ENCODE measurements at regions not wholly inside any gene's neighbourhood (a gene's known extent, or its start where the extent isn't known, plus 50 kb on each side); places are given as distances from the start of the nearest gene placed in this dataset.

- Histone ChIP-seq H3K9me2 (ENCODE audit: insufficient read depth, low read length) (no peaks in the 10 kb centered on the region), H4K20me1 (ENCODE audit: insufficient read depth, low read length) (no peaks in the 10 kb centered on the region), H3K4me2 (ENCODE audit: low read length) (no peak overlapping the region), H3K36me3 (ENCODE audit: insufficient read depth, low read length) (no peaks in the 10 kb centered on the region), H3K4me1 (ENCODE audit: insufficient read depth, low read length, poor library complexity, severe bottlenecking) (no peaks in the 10 kb centered on the region), H3K9me3 (ENCODE audit: low read length) (peaks cover 8% of the 10 kb centered on the region; the same call in 1 of the 2 replicates), H2AFZ (ENCODE audit: low read length) (no peak overlapping the region), H3K79me2 (ENCODE audit: insufficient read depth, low read depth, low read length) (no peaks in the 10 kb centered on the region), H3K4me3 (ENCODE audit: low read depth, low read length, poor library complexity, severe bottlenecking) (no peak overlapping the region), H3K27ac (ENCODE audit: low read depth, low read length, poor library complexity, severe bottlenecking) (no peak overlapping the region)
- no peak for DNase-seq (ENCODE audit: low spot score)
- POLR2A ChIA-PET: no interaction called here
- BruUV-seq (replicated peaks): no TSS peak
- intact Hi-C loops (cut with micrococcal nuclease; ENCODE audit: unreplicated experiment): no loop called here
- CTCF ChIA-PET (ENCODE audit: unreplicated experiment): no interaction called here
- no peak for TF ChIP-seq EZH2phosphoT487 (IDR thresholded peaks at IDR 0.05; ENCODE audit: borderline replicate concordance, low read depth, low read length)
- TF ChIP-seq CTCF (conservative IDR thresholded peaks at IDR 0.05; ENCODE audit: low read length): no peak
Observed at GRCh38 chr5:4230786-4231641, 635.4 kb downstream of the IRX1 start.

GRCh38 chr5:4232084-4232483 lies 636.5 kb downstream of the IRX1 start:
- no peak for DNase-seq (ENCODE audit: low spot score)
- intact Hi-C loops (cut with micrococcal nuclease; ENCODE audit: unreplicated experiment): no loop called here
- Histone ChIP-seq H3K9me3 (ENCODE audit: low read length) (peaks cover 8% of the 10 kb centered on the region; the same call in 1 of the 2 replicates), H3K4me3 (ENCODE audit: low read depth, low read length, poor library complexity, severe bottlenecking) (no peak overlapping the region), H2AFZ (ENCODE audit: low read length) (no peak overlapping the region), H3K4me1 (ENCODE audit: insufficient read depth, low read length, poor library complexity, severe bottlenecking) (no peaks in the 10 kb centered on the region), H3K79me2 (ENCODE audit: insufficient read depth, low read depth, low read length) (no peaks in the 10 kb centered on the region), H4K20me1 (ENCODE audit: insufficient read depth, low read length) (no peaks in the 10 kb centered on the region), H3K4me2 (ENCODE audit: low read length) (no peak overlapping the region), H3K36me3 (ENCODE audit: insufficient read depth, low read length) (no peaks in the 10 kb centered on the region), H3K27ac (ENCODE audit: low read depth, low read length, poor library complexity, severe bottlenecking) (no peak overlapping the region), H3K9me2 (ENCODE audit: insufficient read depth, low read length) (no peaks in the 10 kb centered on the region)
- ChIA-PET POLR2A (no interaction called here), CTCF (ENCODE audit: unreplicated experiment) (no interaction called here)
- no TSS peak for BruUV-seq (replicated peaks)
- no peak for TF ChIP-seq EZH2phosphoT487 (IDR thresholded peaks at IDR 0.05; ENCODE audit: borderline replicate concordance, low read depth, low read length)
- no peak for TF ChIP-seq CTCF (conservative IDR thresholded peaks at IDR 0.05; ENCODE audit: low read length)

GRCh38 chr5:4233671-4234070 lies 638.0 kb downstream of the IRX1 start:
- ChIA-PET POLR2A (no interaction called here), CTCF (ENCODE audit: unreplicated experiment) (no interaction called here)
- no peak overlapping the region for H3K27ac ChIP-seq (ENCODE audit: low read depth, low read length, poor library complexity, severe bottlenecking)
- H3K9me3 ChIP-seq (ENCODE audit: low read length): peaks cover 8% of the 10 kb centered on the region; the same call in 1 of the 2 replicates
- H3K36me3 ChIP-seq (ENCODE audit: insufficient read depth, low read length): no peaks in the 10 kb centered on the region
- no peak for DNase-seq (ENCODE audit: low spot score)
- H3K79me2 ChIP-seq (ENCODE audit: insufficient read depth, low read depth, low read length): no peaks in the 10 kb centered on the region
- H2AFZ ChIP-seq (ENCODE audit: low read length): no peak overlapping the region
- no peak overlapping the region for H3K4me3 ChIP-seq (ENCODE audit: low read depth, low read length, poor library complexity, severe bottlenecking)
- H3K4me2 ChIP-seq (ENCODE audit: low read length): no peak overlapping the region
- no peaks in the 10 kb centered on the region for H3K9me2 ChIP-seq (ENCODE audit: insufficient read depth, low read length)
- TF ChIP-seq CTCF (conservative IDR thresholded peaks at IDR 0.05; ENCODE audit: low read length) (no peak), EZH2phosphoT487 (IDR thresholded peaks at IDR 0.05; ENCODE audit: borderline replicate concordance, low read depth, low read length) (no peak)
- intact Hi-C loops (cut with micrococcal nuclease; ENCODE audit: unreplicated experiment): no loop called here
- no TSS peak for BruUV-seq (replicated peaks)
- no peaks in the 10 kb centered on the region for H3K4me1 ChIP-seq (ENCODE audit: insufficient read depth, low read length, poor library complexity, severe bottlenecking)
- no peaks in the 10 kb centered on the region for H4K20me1 ChIP-seq (ENCODE audit: insufficient read depth, low read length)

Measured in OCI-LY7 (cell line).